ENCODE measurements at regions not wholly inside any gene's neighbourhood (a gene's known extent, or its start where the extent isn't known, plus 50 kb on each side); places are given as distances from the start of the nearest gene placed in this dataset.
"Not testable (repeated sequence)": the region's sequence is repeated elsewhere in the genome, so short reads cannot be mapped to it uniquely, and the experiment has no call there.

DNA sequence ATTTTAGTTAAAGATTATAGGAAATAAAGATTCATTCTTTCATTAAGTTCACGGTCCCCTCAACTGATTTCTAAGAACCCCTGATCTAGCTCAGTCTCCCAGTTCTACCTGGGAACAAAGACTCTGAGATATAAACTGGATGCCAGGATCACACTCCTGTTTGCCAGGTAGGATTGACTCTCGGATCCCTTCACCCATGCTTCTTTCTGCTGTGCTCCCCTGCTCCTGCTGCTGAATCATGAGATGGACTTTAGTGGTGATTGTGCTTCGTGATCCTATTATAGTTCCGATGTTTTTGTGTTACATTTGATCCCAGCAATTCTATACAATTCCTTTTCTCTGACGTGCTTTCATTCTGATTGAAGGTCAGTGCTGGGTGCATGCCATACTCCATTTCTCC is 733.1 kb upstream of the TPTE start:
- not testable (repeated sequence) for H3K27me3 ChIP-seq (ENCODE audit: control insufficient read depth in 4 of 4, insufficient read depth in 4 of 4, low read length in 3 of 4); H3K27ac ChIP-seq (ENCODE audit: low read depth in 1 of 2, low read length in 2 of 2); H3K4me1 ChIP-seq (ENCODE audit: control insufficient read depth in 4 of 4, insufficient read depth in 4 of 4, low read length in 3 of 4); DNase-seq (ENCODE audit: low spot score); H3K36me3 ChIP-seq (ENCODE audit: control insufficient read depth in 4 of 4, insufficient read depth in 3 of 4, low read depth in 1 of 4, low read length in 3 of 4); H3K9ac ChIP-seq (ENCODE audit: low read depth in 1 of 2, low read length in 2 of 2); H3K4me3 ChIP-seq (ENCODE audit: low read depth in 1 of 3, low read length in 3 of 3); H3K9me3 ChIP-seq (ENCODE audit: control insufficient read depth in 4 of 4, low read length in 3 of 4)
- WGBS, result 53% methylated on average over 5 of the region's 5 CpGs

DNA sequence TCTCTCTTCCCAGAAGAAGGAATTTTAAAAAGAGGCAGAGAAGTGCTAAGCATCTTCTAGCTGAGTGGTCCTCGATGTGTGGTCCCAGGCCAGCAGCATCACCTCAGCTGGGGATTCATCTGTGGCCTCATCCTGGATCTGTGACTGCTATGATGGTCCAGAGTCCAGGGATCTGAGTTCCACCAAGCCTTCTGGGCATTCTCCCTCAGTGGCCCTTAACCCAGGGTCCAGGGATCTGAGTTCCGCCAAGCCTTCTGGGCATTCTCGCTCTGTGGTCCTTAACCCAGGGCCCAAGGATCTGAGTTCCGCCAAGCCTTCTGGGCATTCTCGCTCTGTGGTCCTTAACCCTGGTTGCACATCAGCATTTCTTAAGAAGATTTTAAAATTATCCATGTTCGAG is 731.0 kb upstream of the TPTE start:
- DNase-seq (ENCODE audit: low spot score); H3K4me3 ChIP-seq (ENCODE audit: low read depth in 1 of 3, low read length in 3 of 3); H3K36me3 ChIP-seq (ENCODE audit: control insufficient read depth in 4 of 4, insufficient read depth in 3 of 4, low read depth in 1 of 4, low read length in 3 of 4); H3K27me3 ChIP-seq (ENCODE audit: control insufficient read depth in 4 of 4, insufficient read depth in 4 of 4, low read length in 3 of 4); H3K9me3 ChIP-seq (ENCODE audit: control insufficient read depth in 4 of 4, low read length in 3 of 4); H3K9ac ChIP-seq (ENCODE audit: low read depth in 1 of 2, low read length in 2 of 2); H3K4me1 ChIP-seq (ENCODE audit: control insufficient read depth in 4 of 4, insufficient read depth in 4 of 4, low read length in 3 of 4); H3K27ac ChIP-seq (ENCODE audit: low read depth in 1 of 2, low read length in 2 of 2): not testable (repeated sequence)
- WGBS, result 64% methylated on average over 6 of the region's 6 CpGs

GRCh38 chr21:9791453-9791852 is 729.9 kb upstream of the TPTE start:
- not testable (repeated sequence) for DNase-seq (ENCODE audit: low spot score); H3K4me3 ChIP-seq (ENCODE audit: low read depth in 1 of 3, low read length in 3 of 3); H3K27ac ChIP-seq (ENCODE audit: low read depth in 1 of 2, low read length in 2 of 2); H3K9me3 ChIP-seq (ENCODE audit: control insufficient read depth in 4 of 4, low read length in 3 of 4); H3K36me3 ChIP-seq (ENCODE audit: control insufficient read depth in 4 of 4, insufficient read depth in 3 of 4, low read depth in 1 of 4, low read length in 3 of 4); H3K27me3 ChIP-seq (ENCODE audit: control insufficient read depth in 4 of 4, insufficient read depth in 4 of 4, low read length in 3 of 4); H3K9ac ChIP-seq (ENCODE audit: low read depth in 1 of 2, low read length in 2 of 2); H3K4me1 ChIP-seq (ENCODE audit: control insufficient read depth in 4 of 4, insufficient read depth in 4 of 4, low read length in 3 of 4)
- whole genome bisulfite sequencing, result 25% methylated on average over 2 of the region's 2 CpGs

GRCh38 chr21:9795291-9795690 is 726.1 kb upstream of the TPTE start:
- H3K4me3 ChIP-seq (ENCODE audit: low read depth in 1 of 3, low read length in 3 of 3); H3K36me3 ChIP-seq (ENCODE audit: control insufficient read depth in 4 of 4, insufficient read depth in 3 of 4, low read depth in 1 of 4, low read length in 3 of 4); H3K4me1 ChIP-seq (ENCODE audit: control insufficient read depth in 4 of 4, insufficient read depth in 4 of 4, low read length in 3 of 4); H3K27ac ChIP-seq (ENCODE audit: low read depth in 1 of 2, low read length in 2 of 2); H3K9ac ChIP-seq (ENCODE audit: low read depth in 1 of 2, low read length in 2 of 2); H3K9me3 ChIP-seq (ENCODE audit: control insufficient read depth in 4 of 4, low read length in 3 of 4); H3K27me3 ChIP-seq (ENCODE audit: control insufficient read depth in 4 of 4, insufficient read depth in 4 of 4, low read length in 3 of 4); DNase-seq (ENCODE audit: low spot score): not testable (repeated sequence)
- WGBS, result 47% methylated on average over 4 of the region's 4 CpGs

GRCh38 chr21:9796293-9796692 is 725.1 kb upstream of the TPTE start:
- not testable (repeated sequence) for H3K27me3 ChIP-seq (ENCODE audit: control insufficient read depth in 4 of 4, insufficient read depth in 4 of 4, low read length in 3 of 4); H3K9me3 ChIP-seq (ENCODE audit: control insufficient read depth in 4 of 4, low read length in 3 of 4); H3K36me3 ChIP-seq (ENCODE audit: control insufficient read depth in 4 of 4, insufficient read depth in 3 of 4, low read depth in 1 of 4, low read length in 3 of 4); H3K9ac ChIP-seq (ENCODE audit: low read depth in 1 of 2, low read length in 2 of 2); H3K4me3 ChIP-seq (ENCODE audit: low read depth in 1 of 3, low read length in 3 of 3); DNase-seq (ENCODE audit: low spot score); H3K4me1 ChIP-seq (ENCODE audit: control insufficient read depth in 4 of 4, insufficient read depth in 4 of 4, low read length in 3 of 4); H3K27ac ChIP-seq (ENCODE audit: low read depth in 1 of 2, low read length in 2 of 2)

- H3K4me3 ChIP-seq (ENCODE audit: low read depth in 1 of 3, low read length in 3 of 3); DNase-seq (ENCODE audit: low spot score); H3K27ac ChIP-seq (ENCODE audit: low read depth in 1 of 2, low read length in 2 of 2); H3K36me3 ChIP-seq (ENCODE audit: control insufficient read depth in 4 of 4, insufficient read depth in 3 of 4, low read depth in 1 of 4, low read length in 3 of 4); H3K4me1 ChIP-seq (ENCODE audit: control insufficient read depth in 4 of 4, insufficient read depth in 4 of 4, low read length in 3 of 4); H3K9ac ChIP-seq (ENCODE audit: low read depth in 1 of 2, low read length in 2 of 2); H3K27me3 ChIP-seq (ENCODE audit: control insufficient read depth in 4 of 4, insufficient read depth in 4 of 4, low read length in 3 of 4); H3K9me3 ChIP-seq (ENCODE audit: control insufficient read depth in 4 of 4, low read length in 3 of 4): not testable (repeated sequence)
- 37% methylated on average over 3 of the region's 5 CpGs for WGBS
Observed at GRCh38 chr21:9807675-9808074, 713.7 kb upstream of the TPTE start.

- not testable (repeated sequence) for H3K4me1 ChIP-seq (ENCODE audit: control insufficient read depth in 4 of 4, insufficient read depth in 4 of 4, low read length in 3 of 4); H3K4me3 ChIP-seq (ENCODE audit: low read depth in 1 of 3, low read length in 3 of 3); DNase-seq (ENCODE audit: low spot score); H3K27ac ChIP-seq (ENCODE audit: low read depth in 1 of 2, low read length in 2 of 2); H3K9me3 ChIP-seq (ENCODE audit: control insufficient read depth in 4 of 4, low read length in 3 of 4); H3K9ac ChIP-seq (ENCODE audit: low read depth in 1 of 2, low read length in 2 of 2); H3K36me3 ChIP-seq (ENCODE audit: control insufficient read depth in 4 of 4, insufficient read depth in 3 of 4, low read depth in 1 of 4, low read length in 3 of 4); H3K27me3 ChIP-seq (ENCODE audit: control insufficient read depth in 4 of 4, insufficient read depth in 4 of 4, low read length in 3 of 4)
- WGBS, result 68% methylated on average over 37 of the region's 50 CpGs
Observed at GRCh38 chr21:9811223-9812004, 710.0 kb upstream of the TPTE start.

- H3K9ac ChIP-seq (ENCODE audit: low read depth in 1 of 2, low read length in 2 of 2); H3K4me1 ChIP-seq (ENCODE audit: control insufficient read depth in 4 of 4, insufficient read depth in 4 of 4, low read length in 3 of 4); DNase-seq (ENCODE audit: low spot score); H3K27ac ChIP-seq (ENCODE audit: low read depth in 1 of 2, low read length in 2 of 2); H3K9me3 ChIP-seq (ENCODE audit: control insufficient read depth in 4 of 4, low read length in 3 of 4); H3K4me3 ChIP-seq (ENCODE audit: low read depth in 1 of 3, low read length in 3 of 3); H3K36me3 ChIP-seq (ENCODE audit: control insufficient read depth in 4 of 4, insufficient read depth in 3 of 4, low read depth in 1 of 4, low read length in 3 of 4); H3K27me3 ChIP-seq (ENCODE audit: control insufficient read depth in 4 of 4, insufficient read depth in 4 of 4, low read length in 3 of 4): not testable (repeated sequence)
- 68% methylated on average over 5 of the region's 35 CpGs for WGBS
Observed at GRCh38 chr21:9812507-9812906, 708.9 kb upstream of the TPTE start.
